ENCODE measurements at regions not wholly inside any gene's neighbourhood (a gene's known extent, or its start where the extent isn't known, plus 50 kb on each side); places are given as distances from the start of the nearest gene placed in this dataset.

GRCh38 chr10:28985137-28985885, 303.6 kb upstream of the LYZL1 start:
- no peaks in the 10 kb centered on the region for H3K79me2 ChIP-seq (ENCODE audit: low read length)
- H3K9me2 ChIP-seq (replicated peaks; ENCODE audit: insufficient read depth, low read length), result no peaks in the 10 kb centered on the region
- no peak overlapping the region for H3K27ac ChIP-seq (ENCODE audit: low read length)
- H3K4me1 ChIP-seq (ENCODE audit: low read length), result no peaks in the 10 kb centered on the region
- H3K27me3 ChIP-seq (replicated peaks; ENCODE audit: insufficient read depth, low read length), result no peaks in the 10 kb centered on the region
- no peaks in the 10 kb centered on the region for H3F3A ChIP-seq (ENCODE audit: insufficient read depth, low read length)
- H3K9ac ChIP-seq (ENCODE audit: low read length), result no peak overlapping the region
- H3K9me3 ChIP-seq (replicated peaks; ENCODE audit: insufficient read depth, low read length), result no peaks in the 10 kb centered on the region
- no peak overlapping the region for H3K4me3 ChIP-seq (ENCODE audit: low read length)
- H4K20me1 ChIP-seq (ENCODE audit: insufficient read depth, low read length), result no peaks in the 10 kb centered on the region
- no peak overlapping the region for H3K4me2 ChIP-seq (ENCODE audit: low read depth, low read length)
- TF ChIP-seq EZH2phosphoT487 (IDR thresholded peaks at IDR 0.05; ENCODE audit: low read length) (no peak), EZH2 (optimal IDR thresholded peaks at IDR 0.05; ENCODE audit: low read depth, low read length) (no peak), CTCF (IDR thresholded peaks at IDR 0.05; ENCODE audit: low read length) (no peak)
- H3K36me3 ChIP-seq (replicated peaks; ENCODE audit: insufficient read depth, low read length), result no peaks in the 10 kb centered on the region
- H2AFZ ChIP-seq (ENCODE audit: low read length), result no peak overlapping the region
- DNase-seq, result no peak

GRCh38 chr10:28986117-28986792, 302.6 kb upstream of the LYZL1 start:
- Histone ChIP-seq H3K4me3 (ENCODE audit: low read length) (no peak overlapping the region), H3K27ac (ENCODE audit: low read length) (no peak overlapping the region), H2AFZ (ENCODE audit: low read length) (no peak overlapping the region), H3K4me1 (ENCODE audit: low read length) (no peaks in the 10 kb centered on the region), H3K9ac (ENCODE audit: low read length) (no peak overlapping the region), H3K36me3 (replicated peaks; ENCODE audit: insufficient read depth, low read length) (no peaks in the 10 kb centered on the region), H3K79me2 (ENCODE audit: low read length) (no peaks in the 10 kb centered on the region), H4K20me1 (ENCODE audit: insufficient read depth, low read length) (no peaks in the 10 kb centered on the region), H3K27me3 (replicated peaks; ENCODE audit: insufficient read depth, low read length) (no peaks in the 10 kb centered on the region), H3K4me2 (ENCODE audit: low read depth, low read length) (no peak overlapping the region), H3K9me3 (replicated peaks; ENCODE audit: insufficient read depth, low read length) (no peaks in the 10 kb centered on the region), H3K9me2 (replicated peaks; ENCODE audit: insufficient read depth, low read length) (no peaks in the 10 kb centered on the region), H3F3A (ENCODE audit: insufficient read depth, low read length) (no peaks in the 10 kb centered on the region)
- no peak for DNase-seq
- TF ChIP-seq CTCF (IDR thresholded peaks at IDR 0.05; ENCODE audit: low read length) (no peak), EZH2 (optimal IDR thresholded peaks at IDR 0.05; ENCODE audit: low read depth, low read length) (no peak), EZH2phosphoT487 (IDR thresholded peaks at IDR 0.05; ENCODE audit: low read length) (no peak)

GRCh38 chr10:28986856-28987255, 302.0 kb upstream of the LYZL1 start:
- Histone ChIP-seq H3K4me1 (ENCODE audit: low read length) (no peaks in the 10 kb centered on the region), H3K9ac (ENCODE audit: low read length) (no peak overlapping the region), H3K9me3 (replicated peaks; ENCODE audit: insufficient read depth, low read length) (no peaks in the 10 kb centered on the region), H2AFZ (ENCODE audit: low read length) (no peak overlapping the region), H3K27me3 (replicated peaks; ENCODE audit: insufficient read depth, low read length) (no peaks in the 10 kb centered on the region), H3K79me2 (ENCODE audit: low read length) (no peaks in the 10 kb centered on the region), H3K9me2 (replicated peaks; ENCODE audit: insufficient read depth, low read length) (no peaks in the 10 kb centered on the region), H4K20me1 (ENCODE audit: insufficient read depth, low read length) (no peaks in the 10 kb centered on the region), H3F3A (ENCODE audit: insufficient read depth, low read length) (no peaks in the 10 kb centered on the region), H3K4me3 (ENCODE audit: low read length) (no peak overlapping the region), H3K27ac (ENCODE audit: low read length) (no peak overlapping the region), H3K36me3 (replicated peaks; ENCODE audit: insufficient read depth, low read length) (no peaks in the 10 kb centered on the region), H3K4me2 (ENCODE audit: low read depth, low read length) (no peak overlapping the region)
- DNase-seq, result no peak
- TF ChIP-seq EZH2phosphoT487 (IDR thresholded peaks at IDR 0.05; ENCODE audit: low read length), result no peak
